Peyer's patch (tissue), 4 donors: ENCODE measurements at regions not wholly inside any gene's neighbourhood (a gene's known extent, or its start where the extent isn't known, plus 50 kb on each side); places are given as distances from the start of the nearest gene placed in this dataset.

ENCODE experiments used
- DNase-seq, 3 donors: peaks; one replicate each; pipeline ENCODE4 v3.0.0-alpha.2; 2017 to 2019
- H3K27ac ChIP-seq, 4 donors: fragments of 200-600 bp; sonication (generic); one replicate each; pipeline ENCODE4 v1.5.1; 2016 to 2019
- H3K27me3 ChIP-seq, 2 donors: fragments of 200-600 bp; sonication (generic); one replicate each; pipeline ENCODE4 v1.5.1; 2019
- H3K36me3 ChIP-seq, 3 donors: fragments of 200-600 bp; sonication (generic); one replicate each; pipeline ENCODE4 v1.5.1; 2016 to 2019
- H3K4me1 ChIP-seq, 4 donors: fragments of 200-600 bp; sonication (generic); one replicate each; pipeline ENCODE4 v1.5.1; 2016 to 2019
- H3K4me3 ChIP-seq, 4 donors: fragments of 200-600 bp; sonication (generic); 1 replicate in 3 of 4; 2 replicates in 1 of 4; pipeline ENCODE4 v1.5.1; 2016 to 2019; ENCODE audit warnings: mild to moderate bottlenecking in 1 of 4
- H3K9me3 ChIP-seq, 4 donors: fragments of 200-600 bp; sonication (generic); one replicate each; pipeline ENCODE4 v1.5.1; 2016 to 2019; ENCODE audit warnings: mild to moderate bottlenecking in 1 of 4
- POLR2A ChIP-seq, 2 donors: fragments of 450-650 bp; IDR thresholded peaks; one replicate each; pipeline ENCODE4 v1.5.1; 2017; ENCODE audit warnings: antibody characterized with exemption in 2 of 2, mild to moderate bottlenecking in 2 of 2, moderate library complexity in 2 of 2
- TF ChIP-seq, protein P1 (sequence below), 6 experiments: fragments of 450-650 bp in 4 of 6; fragments of 200-600 bp in 2 of 6; sonication (generic) in 1 of 6; IDR thresholded peaks; one replicate each; pipeline ENCODE4 v1.5.1; 2017 to 2019; ENCODE audit warnings: antibody characterized with exemption in 6 of 6, mild to moderate bottlenecking in 3 of 6, moderate library complexity in 1 of 6

DNA sequence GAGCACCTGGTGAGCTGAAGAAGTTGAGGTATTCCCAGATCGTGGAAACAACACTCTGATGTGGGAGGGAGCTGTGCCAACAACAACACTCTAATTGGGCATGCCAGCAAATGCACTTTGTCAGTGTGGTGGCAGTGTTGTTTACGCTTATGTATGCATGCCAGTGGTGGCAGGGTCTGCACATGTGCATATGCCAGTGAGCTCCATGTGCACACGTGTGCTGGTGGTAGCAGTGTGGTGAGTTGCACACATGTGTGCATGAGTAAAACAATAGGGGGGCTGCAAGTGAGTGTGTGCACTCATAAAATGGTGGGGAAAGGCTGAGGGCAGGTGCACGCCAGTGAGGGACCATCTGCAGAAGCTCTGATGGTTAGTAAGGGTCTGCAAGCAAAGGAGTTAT, 134.2 kb downstream of the DMRTA1 start:
- TF ChIP-seq, protein P1, sequence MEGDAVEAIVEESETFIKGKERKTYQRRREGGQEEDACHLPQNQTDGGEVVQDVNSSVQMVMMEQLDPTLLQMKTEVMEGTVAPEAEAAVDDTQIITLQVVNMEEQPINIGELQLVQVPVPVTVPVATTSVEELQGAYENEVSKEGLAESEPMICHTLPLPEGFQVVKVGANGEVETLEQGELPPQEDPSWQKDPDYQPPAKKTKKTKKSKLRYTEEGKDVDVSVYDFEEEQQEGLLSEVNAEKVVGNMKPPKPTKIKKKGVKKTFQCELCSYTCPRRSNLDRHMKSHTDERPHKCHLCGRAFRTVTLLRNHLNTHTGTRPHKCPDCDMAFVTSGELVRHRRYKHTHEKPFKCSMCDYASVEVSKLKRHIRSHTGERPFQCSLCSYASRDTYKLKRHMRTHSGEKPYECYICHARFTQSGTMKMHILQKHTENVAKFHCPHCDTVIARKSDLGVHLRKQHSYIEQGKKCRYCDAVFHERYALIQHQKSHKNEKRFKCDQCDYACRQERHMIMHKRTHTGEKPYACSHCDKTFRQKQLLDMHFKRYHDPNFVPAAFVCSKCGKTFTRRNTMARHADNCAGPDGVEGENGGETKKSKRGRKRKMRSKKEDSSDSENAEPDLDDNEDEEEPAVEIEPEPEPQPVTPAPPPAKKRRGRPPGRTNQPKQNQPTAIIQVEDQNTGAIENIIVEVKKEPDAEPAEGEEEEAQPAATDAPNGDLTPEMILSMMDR (IDR thresholded peaks at IDR 0.05): no peak
- no peak for TF ChIP-seq POLR2A (IDR thresholded peaks at IDR 0.05)
- no peak for DNase-seq

DNA sequence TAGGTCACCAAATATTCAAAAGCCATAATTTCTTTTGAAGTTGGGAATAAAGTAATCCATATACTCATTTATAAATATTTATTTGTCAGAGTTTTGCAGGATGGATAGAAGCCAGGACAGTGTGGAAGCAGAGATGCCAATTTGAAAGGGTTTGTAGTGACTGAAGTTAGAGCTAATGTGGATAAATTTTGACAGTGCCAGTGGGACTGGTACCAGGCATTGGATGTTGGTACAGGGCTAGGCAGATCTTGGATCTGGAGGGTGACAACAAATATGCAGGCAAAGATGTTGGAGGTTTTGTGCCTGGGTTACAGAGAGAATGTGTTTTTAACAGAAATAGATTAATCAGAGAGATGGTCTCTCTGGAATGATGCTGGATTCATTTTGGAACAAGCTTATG, 135.6 kb downstream of the DMRTA1 start:
- no peaks in the 10 kb centered on the region for H3K9me3 ChIP-seq
- H3K4me1 ChIP-seq: no peaks in the 10 kb centered on the region
- no peak overlapping the region for H3K4me3 ChIP-seq
- no peaks in the 10 kb centered on the region for H3K36me3 ChIP-seq
- H3K27ac ChIP-seq: no peak overlapping the region
- TF ChIP-seq, protein P1 (IDR thresholded peaks at IDR 0.05): no peak
- no peak for TF ChIP-seq POLR2A (IDR thresholded peaks at IDR 0.05)
- H3K27me3 ChIP-seq: no peaks in the 10 kb centered on the region
- no peak for DNase-seq

More for the DNA sequence above, 134.2 kb downstream of the DMRTA1 start:
- no peak overlapping the region for H3K4me3 ChIP-seq
- H3K27ac ChIP-seq: no peak overlapping the region
- no peaks in the 10 kb centered on the region for H3K27me3 ChIP-seq
- no peaks in the 10 kb centered on the region for H3K4me1 ChIP-seq
- H3K36me3 ChIP-seq: no peaks in the 10 kb centered on the region
- H3K9me3 ChIP-seq: no peaks in the 10 kb centered on the region

GRCh38 chr9:22588918-22589317, 142.3 kb downstream of the DMRTA1 start:
- Histone ChIP-seq H3K4me1 (no peaks in the 10 kb centered on the region), H3K27me3 (no peaks in the 10 kb centered on the region), H3K4me3 (no peak overlapping the region), H3K36me3 (no peaks in the 10 kb centered on the region), H3K9me3 (no peaks in the 10 kb centered on the region), H3K27ac (no peak overlapping the region)
- no peak for TF ChIP-seq POLR2A (IDR thresholded peaks at IDR 0.05)
- TF ChIP-seq, protein P1 (IDR thresholded peaks at IDR 0.05): no peak
- DNase-seq: no peak

DNA sequence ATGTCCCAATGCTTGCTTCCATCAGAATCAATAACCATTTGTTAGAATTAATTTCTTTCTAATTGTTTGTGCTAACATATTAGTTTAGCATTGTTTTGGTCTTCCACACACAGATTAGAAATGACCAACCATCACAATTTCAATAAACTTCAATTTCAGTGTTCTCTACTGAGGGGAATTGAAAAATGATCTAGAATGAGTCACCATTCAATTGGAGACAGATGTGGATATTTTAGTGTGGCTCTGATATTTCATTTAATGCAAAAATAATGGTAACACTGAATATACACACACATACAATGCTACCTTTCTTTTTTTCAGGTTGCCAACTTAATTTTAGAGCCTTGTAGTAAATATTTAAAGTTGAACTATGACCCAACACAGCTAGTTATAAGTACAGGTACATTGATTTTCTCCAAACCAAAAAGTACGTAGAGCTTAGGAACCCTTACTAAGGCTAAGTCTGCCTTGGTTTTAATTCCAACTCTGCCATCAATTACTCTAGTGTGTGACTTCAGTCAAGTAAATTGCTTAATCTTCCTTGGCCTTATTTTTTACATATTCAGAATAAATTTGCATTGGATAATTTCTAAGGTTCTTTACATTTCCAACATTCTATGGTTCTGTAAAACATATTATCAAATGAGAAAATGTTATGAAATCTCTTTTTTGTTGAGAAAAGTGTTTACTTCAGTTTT, 143.9 kb downstream of the DMRTA1 start:
- Histone ChIP-seq H3K27ac (no peak overlapping the region), H3K4me1 (no peaks in the 10 kb centered on the region), H3K9me3 (no peaks in the 10 kb centered on the region), H3K4me3 (no peak overlapping the region), H3K27me3 (no peaks in the 10 kb centered on the region), H3K36me3 (no peaks in the 10 kb centered on the region)
- no peak for DNase-seq
- TF ChIP-seq, protein P1 (IDR thresholded peaks at IDR 0.05): no peak
- no peak for TF ChIP-seq POLR2A (IDR thresholded peaks at IDR 0.05)

- no peak for TF ChIP-seq POLR2A (IDR thresholded peaks at IDR 0.05)
- TF ChIP-seq, protein P1 (IDR thresholded peaks at IDR 0.05): no peak
- no peaks in the 10 kb centered on the region for H3K4me1 ChIP-seq
- no peaks in the 10 kb centered on the region for H3K27me3 ChIP-seq
- no peak overlapping the region for H3K27ac ChIP-seq
- no peak overlapping the region for H3K4me3 ChIP-seq
- no peaks in the 10 kb centered on the region for H3K9me3 ChIP-seq
- no peak for DNase-seq
- H3K36me3 ChIP-seq: no peaks in the 10 kb centered on the region
Measured at GRCh38 chr9:22595805-22596204, 149.2 kb downstream of the DMRTA1 start.

- H3K4me1 ChIP-seq: no peaks in the 10 kb centered on the region
- H3K27ac ChIP-seq: no peak overlapping the region
- H3K27me3 ChIP-seq: no peaks in the 10 kb centered on the region
- TF ChIP-seq POLR2A (IDR thresholded peaks at IDR 0.05): no peak
- TF ChIP-seq, protein P1 (IDR thresholded peaks at IDR 0.05): no peak
- no peak overlapping the region for H3K4me3 ChIP-seq
- no peak for DNase-seq
- H3K9me3 ChIP-seq: no peaks in the 10 kb centered on the region
- no peaks in the 10 kb centered on the region for H3K36me3 ChIP-seq
Measured at GRCh38 chr9:22617156-22617555, 170.5 kb downstream of the DMRTA1 start.
